ENCODE measurements at regions not wholly inside any gene's neighbourhood (a gene's known extent, or its start where the extent isn't known, plus 50 kb on each side); places are given as distances from the start of the nearest gene placed in this dataset.

- no peak for TF ChIP-seq POLR2AphosphoS5 (IDR thresholded peaks at IDR 0.05; ENCODE audit: low read depth)
- TF ChIP-seq, protein P1, sequence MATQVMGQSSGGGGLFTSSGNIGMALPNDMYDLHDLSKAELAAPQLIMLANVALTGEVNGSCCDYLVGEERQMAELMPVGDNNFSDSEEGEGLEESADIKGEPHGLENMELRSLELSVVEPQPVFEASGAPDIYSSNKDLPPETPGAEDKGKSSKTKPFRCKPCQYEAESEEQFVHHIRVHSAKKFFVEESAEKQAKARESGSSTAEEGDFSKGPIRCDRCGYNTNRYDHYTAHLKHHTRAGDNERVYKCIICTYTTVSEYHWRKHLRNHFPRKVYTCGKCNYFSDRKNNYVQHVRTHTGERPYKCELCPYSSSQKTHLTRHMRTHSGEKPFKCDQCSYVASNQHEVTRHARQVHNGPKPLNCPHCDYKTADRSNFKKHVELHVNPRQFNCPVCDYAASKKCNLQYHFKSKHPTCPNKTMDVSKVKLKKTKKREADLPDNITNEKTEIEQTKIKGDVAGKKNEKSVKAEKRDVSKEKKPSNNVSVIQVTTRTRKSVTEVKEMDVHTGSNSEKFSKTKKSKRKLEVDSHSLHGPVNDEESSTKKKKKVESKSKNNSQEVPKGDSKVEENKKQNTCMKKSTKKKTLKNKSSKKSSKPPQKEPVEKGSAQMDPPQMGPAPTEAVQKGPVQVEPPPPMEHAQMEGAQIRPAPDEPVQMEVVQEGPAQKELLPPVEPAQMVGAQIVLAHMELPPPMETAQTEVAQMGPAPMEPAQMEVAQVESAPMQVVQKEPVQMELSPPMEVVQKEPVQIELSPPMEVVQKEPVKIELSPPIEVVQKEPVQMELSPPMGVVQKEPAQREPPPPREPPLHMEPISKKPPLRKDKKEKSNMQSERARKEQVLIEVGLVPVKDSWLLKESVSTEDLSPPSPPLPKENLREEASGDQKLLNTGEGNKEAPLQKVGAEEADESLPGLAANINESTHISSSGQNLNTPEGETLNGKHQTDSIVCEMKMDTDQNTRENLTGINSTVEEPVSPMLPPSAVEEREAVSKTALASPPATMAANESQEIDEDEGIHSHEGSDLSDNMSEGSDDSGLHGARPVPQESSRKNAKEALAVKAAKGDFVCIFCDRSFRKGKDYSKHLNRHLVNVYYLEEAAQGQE (IDR thresholded peaks at IDR 0.05; ENCODE audit: unreplicated experiment) = no peak
- no peak overlapping the region for H3K4me3 ChIP-seq
- H3K27me3 Mint-ChIP-seq (ENCODE audit: insufficient read depth, low read depth, poor library complexity) = peaks cover 2% of the 10 kb centered on the region
- H4K20me1 ChIP-seq (replicated peaks; ENCODE audit: insufficient read depth) = no peaks in the 10 kb centered on the region
- DNase-seq (ENCODE audit: low spot score) (no peak), ATAC-seq (no peak)
- H3K27ac Mint-ChIP-seq = peak overlapping the region; percentile 16; the same call in 1 of the 2 replicates
- no peak overlapping the region for H3K4me3 Mint-ChIP-seq
- no peaks in the 10 kb centered on the region for H3K36me3 ChIP-seq (ENCODE audit: insufficient read depth)
- H3K9me2 ChIP-seq (ENCODE audit: insufficient read depth) = no peaks in the 10 kb centered on the region
- no peak overlapping the region for H3K27ac ChIP-seq (ENCODE audit: low read depth)
- H3K4me1 ChIP-seq (ENCODE audit: insufficient read depth) = peaks cover 17% of the 10 kb centered on the region
- H3K9me3 Mint-ChIP-seq = no peaks in the 10 kb centered on the region
- no peaks in the 10 kb centered on the region for H3K36me3 Mint-ChIP-seq (ENCODE audit: low read depth)
- no peak overlapping the region; the same call in 1 of the 2 replicates for H3K4me2 ChIP-seq
- no peaks in the 10 kb centered on the region for H3K79me2 ChIP-seq (replicated peaks; ENCODE audit: insufficient read depth)
- H3K4me1 Mint-ChIP-seq = peaks cover 19% of the 10 kb centered on the region
- no peaks in the 10 kb centered on the region for H3K27me3 ChIP-seq (ENCODE audit: insufficient read depth)
- H2AFZ ChIP-seq = no peak overlapping the region
- H3F3A ChIP-seq (replicated peaks; ENCODE audit: low read depth) = no peaks in the 10 kb centered on the region
Observed at GRCh38 chr7:82678259-82678658, 234.7 kb upstream of the CACNA2D1 start.

DNA sequence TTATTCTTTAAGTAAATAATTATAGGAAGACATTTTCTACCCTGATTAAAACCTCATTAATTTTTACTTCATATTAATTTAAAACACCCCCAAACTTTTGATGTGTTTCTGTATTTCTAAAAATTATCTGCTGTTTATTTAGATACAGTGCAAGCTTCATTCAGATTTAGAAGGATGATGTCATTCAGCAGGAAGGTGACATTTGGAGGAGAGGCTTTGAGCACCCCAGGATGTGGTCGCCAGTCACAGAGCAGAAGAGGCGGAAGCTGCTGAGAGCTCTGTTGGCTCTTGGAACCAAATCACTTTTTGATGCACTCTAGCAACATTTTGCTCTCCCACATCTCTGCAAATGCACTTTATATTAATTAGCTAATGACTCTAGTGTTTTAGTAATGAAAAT is 233.9 kb upstream of the CACNA2D1 start:
- H3K27me3 Mint-ChIP-seq (ENCODE audit: insufficient read depth, low read depth, poor library complexity) = peaks cover 2% of the 10 kb centered on the region
- no peaks in the 10 kb centered on the region for H3K9me2 ChIP-seq (ENCODE audit: insufficient read depth)
- no peaks in the 10 kb centered on the region for H3K79me2 ChIP-seq (replicated peaks; ENCODE audit: insufficient read depth)
- H3K4me2 ChIP-seq = no peak overlapping the region
- ATAC-seq (peak; percentile 75), DNase-seq (ENCODE audit: low spot score) (no peak)
- H3K36me3 ChIP-seq (ENCODE audit: insufficient read depth) = no peaks in the 10 kb centered on the region
- H3K27ac ChIP-seq (ENCODE audit: low read depth) = no peak overlapping the region
- 0 out of 2 replicates have a peak overlapping the region, but pooled peaks have one; percentile 23 for H3K27ac Mint-ChIP-seq
- no peaks in the 10 kb centered on the region for H3K27me3 ChIP-seq (ENCODE audit: insufficient read depth)
- no peaks in the 10 kb centered on the region for H3K9me3 Mint-ChIP-seq
- no peaks in the 10 kb centered on the region for H3F3A ChIP-seq (replicated peaks; ENCODE audit: low read depth)
- H3K4me1 ChIP-seq (ENCODE audit: insufficient read depth) = peaks cover 17% of the 10 kb centered on the region
- H3K36me3 Mint-ChIP-seq (ENCODE audit: low read depth) = no peaks in the 10 kb centered on the region
- no peak overlapping the region for H2AFZ ChIP-seq
- H3K4me3 ChIP-seq = no peak overlapping the region
- no peak overlapping the region for H3K4me3 Mint-ChIP-seq
- peaks cover 18% of the 10 kb centered on the region for H3K4me1 Mint-ChIP-seq
- no peaks in the 10 kb centered on the region for H4K20me1 ChIP-seq (replicated peaks; ENCODE audit: insufficient read depth)
- TF ChIP-seq POLR2AphosphoS5 (IDR thresholded peaks at IDR 0.05; ENCODE audit: low read depth) (no peak), ZNF462 (CRISPR knock-in tag; IDR thresholded peaks at IDR 0.05) (no peak), ETS1 (IDR thresholded peaks at IDR 0.05) (no peak), NANOG (IDR thresholded peaks at IDR 0.05; ENCODE audit: borderline replicate concordance) (no peak), CREB1 (CRISPR knock-in tag; IDR thresholded peaks at IDR 0.05; ENCODE audit: low read depth) (no peak), EZH2phosphoT487 (IDR thresholded peaks at IDR 0.05; ENCODE audit: unreplicated experiment) (no peak)
- TF ChIP-seq, protein P1 (IDR thresholded peaks at IDR 0.05; ENCODE audit: unreplicated experiment) = no peak

Data from GM23338 (cell line).